ENCODE measurements at regions not wholly inside any gene's neighbourhood (a gene's known extent, or its start where the extent isn't known, plus 50 kb on each side); places are given as distances from the start of the nearest gene placed in this dataset.

DNA sequence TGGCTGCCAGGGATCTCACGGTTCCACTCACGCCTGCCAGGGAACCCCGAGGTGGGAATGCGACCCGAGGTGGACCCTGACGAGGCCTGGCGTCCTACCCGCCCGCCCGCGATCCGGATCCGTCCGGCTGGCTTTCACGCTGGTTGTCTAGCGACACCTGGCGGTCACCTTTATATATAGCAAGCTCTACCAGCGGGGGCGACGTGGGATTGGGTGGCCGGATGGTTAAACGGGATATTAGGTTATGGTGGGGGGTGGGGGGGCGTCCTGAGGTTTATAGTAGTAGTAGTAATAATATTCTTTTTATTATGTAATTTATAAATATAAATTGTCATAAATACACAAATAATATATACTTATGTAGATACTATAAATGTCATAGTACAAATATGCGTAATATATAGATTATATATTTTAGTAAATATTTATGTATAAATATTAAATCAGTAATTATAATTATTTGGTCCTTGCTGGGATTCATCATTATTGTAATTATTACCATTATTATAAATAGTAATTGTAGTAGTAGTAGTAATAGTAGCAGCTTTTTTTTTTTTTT lies 136.9 kb downstream of the KCNJ12 start:
- TF ChIP-seq CTCF (IDR thresholded peaks at IDR 0.05) (peak; percentile 66 to 76 (median 70)), POLR2A (IDR thresholded peaks at IDR 0.05) (no peak)

All from right lobe of liver (tissue), 4 donors.